HG02870 (cell line): ENCODE measurements at regions not wholly inside any gene's neighbourhood (a gene's known extent, or its start where the extent isn't known, plus 50 kb on each side); places are given as distances from the start of the nearest gene placed in this dataset.
"Not testable (repeated sequence)": the region's sequence is repeated elsewhere in the genome, so short reads cannot be mapped to it uniquely, and the experiment has no call there.

ENCODE experiments used
- ATAC-seq: cut with Tn5 transposase; IDR thresholded peaks from one replicate; pipeline ENCODE4 v1.9.1; 2021; ENCODE audit warnings: mild to moderate bottlenecking, moderate library complexity; ENCODE audit not compliant: unreplicated experiment

DNA sequence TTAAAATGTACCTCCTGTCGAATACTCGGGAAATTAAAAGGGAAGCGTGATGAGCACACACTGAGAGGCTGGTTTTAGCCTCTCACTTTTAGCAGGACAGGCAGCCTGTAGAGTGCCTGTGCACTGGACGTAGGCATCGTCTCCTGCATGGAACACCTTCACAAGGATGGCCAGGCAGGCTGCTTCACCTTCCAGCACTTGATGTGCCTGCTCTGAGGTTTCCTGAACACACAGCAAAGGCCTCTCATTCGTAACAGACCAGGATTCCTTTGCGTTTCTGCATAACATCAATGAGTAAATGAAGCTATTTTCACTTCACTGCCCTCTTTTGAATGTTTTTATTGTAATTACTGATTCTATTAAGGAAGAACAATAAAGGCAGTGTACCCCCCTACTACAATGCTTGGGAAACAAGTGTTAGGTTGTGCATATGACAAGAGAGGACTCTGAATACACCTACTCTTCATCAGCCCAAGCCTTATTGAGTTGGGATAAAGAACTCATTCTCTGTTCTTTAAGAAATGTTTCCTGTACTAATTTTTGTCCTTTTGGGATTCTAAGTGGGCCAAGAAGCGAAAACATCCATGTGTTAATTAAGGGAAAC, 1077.6 kb upstream of the FOXG1 start:
- ATAC-seq, result no peak

- ATAC-seq, result no peak
Measured at GRCh38 chr14:27712364-27712763, 1054.2 kb upstream of the FOXG1 start.

DNA sequence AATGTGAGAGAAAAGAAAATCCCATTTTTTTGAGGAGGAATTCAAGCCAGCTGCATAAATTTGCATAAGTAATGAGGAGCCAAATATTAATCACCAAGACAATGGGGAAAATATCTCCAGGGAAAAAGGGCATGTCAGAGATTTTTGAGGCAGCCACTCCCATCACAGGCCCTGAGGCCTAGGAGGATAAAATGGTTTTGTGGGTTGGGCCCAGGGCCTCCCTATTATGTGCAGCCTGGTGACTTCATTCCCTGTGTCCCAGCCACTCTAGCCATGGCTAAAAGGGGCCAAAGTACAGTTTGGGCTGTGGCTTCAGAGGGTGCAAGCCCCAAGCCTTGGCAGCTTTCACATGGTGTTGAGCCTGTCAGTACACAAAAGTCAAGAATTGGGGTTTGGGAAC, 1051.0 kb upstream of the FOXG1 start:
- ATAC-seq, result no peak

DNA sequence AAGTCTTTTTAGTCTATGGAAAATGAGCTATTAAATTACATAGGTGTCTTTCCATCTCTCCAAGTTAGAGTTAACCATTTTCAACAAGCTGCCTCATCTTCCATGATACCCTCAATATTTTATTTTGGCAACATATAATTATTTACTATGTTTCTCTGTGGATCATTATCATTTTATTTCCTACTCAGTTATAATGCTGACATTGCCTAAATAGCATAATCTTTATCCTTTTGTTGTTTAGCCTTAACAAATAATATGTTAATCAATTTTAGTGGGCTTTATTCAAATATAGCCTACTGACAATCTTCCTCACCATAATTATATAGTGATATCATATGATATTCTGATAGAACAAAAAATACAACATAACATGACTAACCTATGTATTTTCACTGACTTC, 1044.8 kb upstream of the FOXG1 start:
- no peak for ATAC-seq

DNA sequence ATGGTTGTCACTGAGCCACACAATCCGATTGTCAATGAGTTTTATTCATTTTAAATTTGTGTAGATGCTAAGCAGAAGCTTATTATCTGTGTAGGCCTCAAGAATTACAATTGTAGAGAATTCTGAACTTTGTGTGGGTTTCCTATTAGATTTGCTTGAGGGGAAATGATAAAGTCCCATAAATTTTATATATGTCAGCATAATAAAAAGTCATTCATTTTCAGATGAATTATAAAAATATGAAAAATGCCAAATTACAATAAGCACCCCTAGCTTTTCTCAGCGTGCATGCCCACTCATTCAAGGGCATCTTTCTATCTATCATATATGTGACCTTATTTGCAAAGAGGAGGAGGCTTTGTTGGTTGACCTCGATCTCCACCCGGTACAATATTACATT, 1041.1 kb upstream of the FOXG1 start:
- ATAC-seq, result no peak

DNA sequence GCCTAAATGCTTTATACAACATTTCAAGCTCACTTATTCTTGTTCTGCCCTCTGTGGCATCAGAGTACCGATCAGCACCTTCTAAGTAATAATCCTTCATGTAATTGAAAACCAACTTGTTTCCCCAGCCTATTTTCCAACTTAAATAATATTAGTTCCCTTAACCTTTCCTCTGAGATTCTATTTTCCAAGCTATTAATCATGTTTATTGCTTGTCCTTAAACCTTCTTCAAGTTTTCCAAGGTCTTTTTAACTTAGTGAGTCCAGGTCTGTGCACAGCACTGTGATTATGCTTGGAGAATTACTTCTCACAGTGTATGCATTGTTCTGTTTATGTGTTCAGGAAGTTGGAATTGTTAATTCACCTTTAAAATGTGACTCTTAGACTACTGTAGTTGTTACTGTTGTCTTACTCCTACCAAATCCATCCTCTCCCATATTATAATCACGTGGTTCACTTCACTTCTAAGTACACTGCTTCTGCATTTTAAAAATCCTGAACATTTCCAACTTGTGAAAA, 1039.3 kb upstream of the FOXG1 start:
- ATAC-seq, result no peak

- no peak for ATAC-seq
Measured at GRCh38 chr14:27730204-27730603, 1036.4 kb upstream of the FOXG1 start.

DNA sequence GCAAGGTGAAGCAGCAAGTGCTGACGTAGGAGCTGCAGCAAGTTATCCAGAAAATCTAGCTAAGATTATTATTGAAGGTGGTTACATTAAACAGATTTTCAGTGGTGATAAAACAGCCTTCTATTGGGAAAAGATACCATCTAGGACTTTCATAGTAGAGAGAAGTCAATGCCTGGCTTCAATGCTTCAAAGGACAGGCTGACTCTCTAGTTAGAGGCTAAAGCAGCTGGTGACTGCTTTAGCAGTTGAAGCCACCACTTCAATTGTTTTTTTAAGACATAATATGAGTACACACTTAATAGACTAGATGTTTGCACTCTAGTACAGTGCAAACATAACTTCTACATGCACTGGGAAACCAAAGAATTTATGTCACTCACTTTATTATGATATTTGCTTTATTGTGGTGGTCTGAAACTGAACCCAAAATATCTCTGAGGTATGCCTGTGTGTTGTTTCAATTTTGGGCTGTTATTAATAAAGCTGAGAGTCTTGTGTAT, 1026.9 kb upstream of the FOXG1 start:
- ATAC-seq, result no peak

DNA sequence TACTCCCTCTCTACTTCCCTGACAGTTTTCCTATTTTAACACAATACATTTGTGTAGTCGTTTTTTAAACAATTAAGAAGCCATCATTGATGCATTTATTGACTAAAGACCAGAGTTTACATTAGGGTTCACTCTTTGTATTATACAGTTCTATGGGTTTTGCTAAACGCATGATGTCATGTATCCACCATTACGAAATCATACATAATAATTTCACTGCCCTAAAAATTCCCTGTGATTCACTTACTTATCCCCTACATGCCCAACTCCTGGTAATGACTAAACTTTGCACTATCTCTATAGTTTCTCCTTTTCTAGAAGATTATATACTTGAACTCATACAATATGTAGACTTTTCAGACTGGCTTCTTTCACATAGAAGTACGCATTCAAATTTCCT, 1016.5 kb upstream of the FOXG1 start:
- ATAC-seq, result no peak

- ATAC-seq, result not testable (repeated sequence)
Measured at GRCh38 chr14:27757642-27758041, 1008.9 kb upstream of the FOXG1 start.

DNA sequence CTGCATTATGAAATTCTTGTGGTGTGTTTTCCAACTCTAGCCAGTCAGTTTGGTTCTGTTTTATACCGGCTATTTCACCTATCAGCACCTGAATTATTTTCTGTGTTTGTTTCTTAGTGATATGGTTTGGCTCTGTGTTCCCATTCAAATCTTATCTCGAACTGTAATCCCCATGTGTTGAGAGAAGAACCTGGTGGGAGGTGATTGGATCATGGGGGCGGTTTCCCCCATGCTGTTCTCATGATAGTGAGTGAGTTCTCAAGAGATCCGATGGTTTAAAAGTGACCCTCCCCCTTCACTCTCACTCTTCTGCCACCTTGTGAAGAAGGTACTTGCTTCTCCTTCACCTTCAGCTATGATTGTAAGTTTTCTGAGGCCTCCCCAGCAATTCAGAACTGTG, 1006.2 kb upstream of the FOXG1 start:
- ATAC-seq, result not testable (repeated sequence)

DNA sequence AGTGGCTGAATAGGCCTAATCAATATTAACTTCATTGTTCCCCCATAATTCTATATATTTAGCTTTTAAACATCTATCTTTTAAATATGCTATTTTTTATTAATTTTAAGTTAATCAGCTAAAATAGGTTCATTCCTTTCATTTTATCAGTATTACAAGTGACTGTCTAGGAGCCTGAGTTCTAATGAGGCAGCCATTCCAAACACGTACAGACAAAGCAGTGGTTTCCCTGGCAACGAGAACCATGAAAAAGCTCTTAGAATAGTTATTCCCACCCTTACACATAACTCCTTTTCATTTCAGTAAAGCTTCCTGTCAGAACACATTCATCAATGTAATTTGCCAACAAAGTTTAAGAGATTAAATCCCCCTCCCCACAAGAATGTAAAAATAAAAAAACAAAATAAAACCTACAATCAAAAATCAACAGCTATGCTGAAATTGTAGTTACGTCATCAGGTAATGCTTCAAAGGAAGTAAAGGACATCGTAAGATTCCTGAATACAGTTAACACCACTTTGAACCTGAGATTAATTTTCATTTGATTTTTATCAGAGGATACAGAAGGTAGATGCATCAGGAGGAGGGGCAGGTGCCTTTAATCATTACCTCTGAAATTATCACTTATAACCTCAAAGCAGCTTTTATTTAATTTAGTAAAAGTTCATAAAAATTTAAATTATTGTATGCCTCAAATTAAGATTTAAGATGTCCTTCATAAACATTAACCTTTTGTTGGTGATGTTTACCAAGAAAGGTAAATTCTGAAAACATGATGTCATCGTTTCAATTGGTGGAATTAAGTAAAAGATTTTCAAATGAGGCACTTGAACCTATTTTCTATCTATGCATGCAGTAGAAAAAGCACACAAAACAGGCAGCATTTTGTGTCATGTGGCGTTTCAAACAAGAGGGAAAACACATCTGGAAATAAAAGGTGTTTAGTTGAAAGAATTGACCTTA, 967.2 kb upstream of the FOXG1 start:
- not testable (repeated sequence) for ATAC-seq

DNA sequence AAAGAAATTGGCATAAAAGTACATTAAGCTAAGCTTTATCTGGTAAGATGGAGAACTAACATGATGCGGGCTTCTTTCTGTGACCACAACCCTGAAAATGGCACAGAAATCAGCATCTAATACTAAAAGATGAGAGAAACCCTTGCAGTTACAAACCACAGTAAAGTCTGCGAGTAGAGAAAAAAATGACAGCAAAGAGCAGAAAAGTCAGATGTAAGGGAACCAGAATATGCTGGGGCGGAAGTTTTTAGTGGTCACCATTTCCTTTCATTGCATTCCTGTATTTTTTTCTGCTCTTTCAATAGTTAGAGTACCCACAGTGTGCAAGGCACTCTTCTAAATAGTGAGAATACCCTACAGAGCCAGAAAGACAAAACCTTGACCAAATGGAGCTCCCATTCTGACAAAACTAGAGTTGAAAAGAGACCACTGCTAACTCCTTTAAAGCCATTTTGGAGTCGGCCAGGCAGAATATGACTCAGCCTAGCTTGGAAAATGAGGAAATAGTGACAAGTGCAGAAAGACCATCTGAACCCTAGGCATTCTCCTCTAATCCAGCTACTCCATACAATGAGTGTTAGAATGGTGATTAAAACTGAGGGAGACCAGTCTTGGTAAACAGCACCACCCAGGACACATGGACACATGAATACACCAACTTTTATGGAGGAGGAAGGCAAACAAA, 948.7 kb upstream of the FOXG1 start:
- ATAC-seq, result not testable (repeated sequence)

DNA sequence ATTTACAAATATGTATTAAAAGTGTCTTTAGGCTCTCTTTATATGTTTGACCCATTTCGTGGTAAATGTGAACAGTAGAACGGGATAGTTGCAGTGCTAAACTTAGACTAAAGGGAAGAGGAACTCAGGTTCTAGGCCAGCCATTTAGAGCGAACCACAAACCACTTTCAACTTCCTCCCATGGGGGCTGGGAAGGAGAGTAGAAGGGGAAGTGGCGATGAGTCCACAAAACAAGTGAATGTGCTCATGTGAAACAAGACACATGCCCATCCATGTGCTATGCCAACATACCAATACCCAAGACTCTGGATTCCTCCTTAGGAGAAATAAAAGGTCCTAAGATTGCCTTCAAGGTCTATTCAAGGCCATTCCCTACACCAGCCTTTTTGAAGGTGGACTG, 940.4 kb upstream of the FOXG1 start:
- ATAC-seq, result not testable (repeated sequence)

- not testable (repeated sequence) for ATAC-seq
Measured at GRCh38 chr14:27831978-27832377, 934.6 kb upstream of the FOXG1 start.

DNA sequence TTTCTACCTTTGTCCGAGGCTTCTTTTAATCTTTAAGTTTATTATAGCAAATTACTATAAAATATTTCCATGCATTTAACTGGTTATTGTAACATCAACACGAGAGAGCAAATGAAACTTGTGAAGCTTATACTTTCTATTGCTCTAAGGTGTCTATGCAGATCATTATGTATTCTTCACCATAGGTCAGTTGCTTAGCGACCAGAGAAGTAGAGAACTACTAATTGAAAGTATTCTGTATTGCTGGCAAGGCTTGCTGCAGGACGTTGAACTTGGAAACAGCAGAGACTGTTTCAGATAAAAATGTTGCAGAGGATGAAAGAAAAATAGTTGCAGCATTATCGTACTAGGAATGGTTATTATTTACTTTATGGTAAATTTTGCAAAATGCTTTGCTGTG, 933.6 kb upstream of the FOXG1 start:
- ATAC-seq, result not testable (repeated sequence)

DNA sequence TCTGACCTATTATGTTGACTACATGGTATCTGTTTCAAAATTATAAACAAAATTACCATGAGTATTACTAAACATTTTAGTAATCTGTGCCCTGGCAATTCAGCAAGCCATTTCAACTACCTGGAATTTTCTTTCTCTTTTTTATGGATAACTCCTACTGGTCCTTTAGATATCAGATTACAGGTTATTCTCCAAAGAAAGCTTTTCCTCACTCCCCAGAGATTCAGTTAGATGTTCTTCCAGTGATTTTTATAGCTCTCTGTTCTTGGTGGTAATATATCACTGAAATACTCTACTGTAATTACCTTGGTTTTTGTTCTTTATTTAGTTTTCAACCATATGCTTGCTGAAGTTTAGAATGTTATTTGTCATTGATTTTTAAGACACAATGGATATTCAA, 930.2 kb upstream of the FOXG1 start:
- no peak for ATAC-seq

- no peak for ATAC-seq
Measured at GRCh38 chr14:27845241-27845850, 921.2 kb upstream of the FOXG1 start.

DNA sequence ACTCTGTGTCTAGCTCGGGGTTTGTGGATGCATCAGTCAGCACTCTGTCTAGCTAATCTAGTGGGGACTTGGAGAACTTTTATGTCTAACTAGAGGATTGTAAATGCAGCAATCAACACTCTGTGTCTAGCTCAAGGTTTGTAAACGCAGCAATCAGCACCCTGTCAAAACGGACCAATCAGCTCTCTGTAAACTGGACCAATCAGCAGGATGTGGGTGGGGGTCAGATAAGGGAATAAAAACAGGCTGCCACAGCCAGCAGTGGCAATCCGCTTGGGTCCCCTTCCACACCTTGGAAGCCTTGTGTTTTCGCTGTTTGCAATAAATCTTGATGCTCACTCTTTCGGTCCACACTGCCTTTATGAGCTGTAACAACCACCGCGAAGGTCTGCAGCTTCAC, 920.7 kb upstream of the FOXG1 start:
- no peak for ATAC-seq

DNA sequence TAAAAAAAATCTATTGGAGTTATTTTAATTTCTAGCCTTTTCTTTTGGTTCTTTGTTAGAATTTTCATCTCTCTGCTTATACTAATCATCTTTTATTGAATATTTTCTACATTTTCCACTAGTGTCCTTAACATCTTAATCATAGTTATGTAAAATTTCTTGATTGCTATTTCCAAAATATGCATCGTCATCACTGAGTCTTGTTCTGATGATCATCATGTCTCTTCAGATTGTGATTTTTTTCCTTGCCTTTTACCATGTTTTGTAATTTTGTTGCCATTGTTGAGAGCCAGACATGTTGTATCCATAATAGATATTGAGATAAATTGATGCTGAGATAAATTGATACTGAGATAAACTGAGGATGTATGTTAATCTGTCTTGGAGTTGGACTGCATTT, 919.1 kb upstream of the FOXG1 start:
- not testable (repeated sequence) for ATAC-seq

DNA sequence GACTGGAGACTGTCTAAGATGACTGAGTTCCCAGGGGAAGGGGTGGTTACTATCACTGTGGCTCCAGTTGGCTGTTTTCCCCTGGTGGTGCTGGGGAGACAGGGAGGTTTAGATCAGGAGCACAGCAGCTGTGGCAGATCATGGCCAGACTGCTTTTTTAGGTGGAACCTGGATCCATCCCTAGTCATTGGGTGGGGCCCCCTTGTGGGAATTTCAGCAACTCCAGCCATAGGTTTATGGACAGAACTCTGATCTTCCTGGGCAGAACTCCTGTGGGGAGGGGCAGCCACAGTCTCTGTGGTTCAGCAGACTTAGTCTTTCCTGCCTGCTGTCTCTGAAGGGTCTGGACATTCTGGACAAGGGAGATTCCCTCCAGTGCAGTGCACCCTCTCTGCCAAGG, 917.4 kb upstream of the FOXG1 start:
- not testable (repeated sequence) for ATAC-seq
